IMR-90 (cell line): ENCODE measurements at regions not wholly inside any gene's neighbourhood (a gene's known extent, or its start where the extent isn't known, plus 50 kb on each side); places are given as distances from the start of the nearest gene placed in this dataset.

Source experiments
- ATAC-seq: fragments of 200-7000 bp; cut with Tn5 transposase; 2 replicates; pipeline ENCODE4 v1.9.1; 2020; ENCODE audit warnings: low read depth, mild to moderate bottlenecking, moderate library complexity
- BruUV-seq: library from RNA; stranded (reverse); fragments of 400-500 nt; replicated peaks from 2 replicates; lab custom pipeline; 2021; lab: Mats Ljungman, UMichigan
- CTCF ChIA-PET: fragments of 300-600 bp; formaldehyde crosslinking; extraction: SDS; loops from one replicate; lab custom pipeline; 2021; ENCODE audit warnings: antibody characterized with exemption; lab: Yijun Ruan, JAX
- POLR2A ChIA-PET: fragments of 300-600 bp; sonication (Branson Sonifier 250); formaldehyde crosslinking; loops from one replicate; lab custom pipeline; 2022; ENCODE audit warnings: antibody characterized with exemption; ENCODE audit not compliant: unreplicated experiment; lab: Charles Lee
- DNase-seq: peaks from one replicate; pipeline ENCODE4 v3.0.0; 2013
- H2AFZ ChIP-seq: replicated peaks from 2 replicates; pipeline ENCODE3; 2013; ENCODE audit warnings: low read length, mild to moderate bottlenecking; ENCODE audit not compliant: poor library complexity
- H2AK5ac ChIP-seq: 2 replicates; pipeline ENCODE4 v1.6.1; 2013; ENCODE audit warnings: low read depth, low read length, inconsistent platforms
- H2AK9ac ChIP-seq: replicated peaks from 2 replicates; pipeline ENCODE3; 2013; ENCODE audit warnings: mild to moderate bottlenecking, low read depth, low read length, moderate library complexity; ENCODE audit not compliant: poor library complexity
- H2BK120ac ChIP-seq: 2 replicates; pipeline ENCODE4 v1.6.1; 2013; ENCODE audit warnings: low read depth, low read length, inconsistent platforms
- H2BK15ac ChIP-seq: 3 replicates; pipeline ENCODE4 v1.6.1; 2013; ENCODE audit warnings: low read depth, low read length, inconsistent platforms
- H2BK20ac ChIP-seq: 2 replicates; pipeline ENCODE4 v1.6.1; 2013; ENCODE audit warnings: low read depth, mild to moderate bottlenecking, inconsistent platforms, low read length, moderate library complexity
- H2BK5ac ChIP-seq: 2 replicates; pipeline ENCODE4 v1.6.1; 2013; ENCODE audit warnings: mild to moderate bottlenecking, low read depth, low read length, inconsistent platforms; ENCODE audit not compliant: poor library complexity, severe bottlenecking
- H3K14ac ChIP-seq: replicated peaks from 2 replicates; pipeline ENCODE4 v1.6.1; 2013; ENCODE audit warnings: low read depth, low read length, inconsistent platforms
- H3K18ac ChIP-seq: 2 replicates; pipeline ENCODE4 v1.6.1; 2013; ENCODE audit warnings: low read depth, low read length, control low read depth
- H3K23ac ChIP-seq: 2 replicates; pipeline ENCODE4 v1.6.1; 2013; ENCODE audit warnings: low read depth, low read length, inconsistent platforms
- H3K27ac ChIP-seq: 2 replicates; pipeline ENCODE4 v1.5.1; 2013; ENCODE audit warnings: mild to moderate bottlenecking, control low read depth, low read length; ENCODE audit not compliant: insufficient read depth
- H3K27me3 ChIP-seq: 2 replicates; pipeline ENCODE4 v1.6.1; 2013; ENCODE audit warnings: low read length; ENCODE audit not compliant: control insufficient read depth, insufficient read depth
- H3K36me3 ChIP-seq: 2 replicates; pipeline ENCODE4 v1.6.1; 2013; ENCODE audit warnings: low read length, mixed read lengths; ENCODE audit not compliant: control insufficient read depth, insufficient read depth
- H3K4ac ChIP-seq: 2 replicates; pipeline ENCODE4 v1.6.1; 2013; ENCODE audit warnings: low read depth, low read length, inconsistent platforms
- H3K4me1 ChIP-seq: 2 replicates; pipeline ENCODE4 v1.6.1; 2013; ENCODE audit warnings: low read length, mixed read lengths; ENCODE audit not compliant: control insufficient read depth, insufficient read depth
- H3K4me2 ChIP-seq: 2 replicates; pipeline ENCODE4 v1.6.1; 2013; ENCODE audit warnings: low read depth, mild to moderate bottlenecking, control low read depth, low read length, moderate library complexity
- H3K4me3 ChIP-seq: 2 replicates; pipeline ENCODE4 v1.5.1; 2013; ENCODE audit warnings: low read depth, mild to moderate bottlenecking, control low read depth, low read length, moderate library complexity; ENCODE audit not compliant: insufficient read depth
- H3K56ac ChIP-seq: 2 replicates; pipeline ENCODE4 v1.6.1; 2013; ENCODE audit warnings: low read length, inconsistent platforms; ENCODE audit not compliant: insufficient read depth; ENCODE audit errors: extremely low read depth
- H3K79me1 ChIP-seq, 2 experiments: 2 replicates each; pipeline ENCODE4 v1.6.1; 2013; ENCODE audit warnings: low read length in 2 of 2, inconsistent platforms in 1 of 2, low read depth in 1 of 2
- H3K9ac ChIP-seq: 2 replicates; pipeline ENCODE4 v1.6.1; 2013; ENCODE audit warnings: low read depth, low read length, control low read depth
- H3K9me1 ChIP-seq: 2 replicates; pipeline ENCODE4 v1.6.1; 2013; ENCODE audit warnings: low read length, inconsistent platforms; ENCODE audit not compliant: insufficient read depth
- H3K9me3 ChIP-seq: 2 replicates; pipeline ENCODE4 v1.6.1; 2013; ENCODE audit warnings: low read length; ENCODE audit not compliant: control insufficient read depth, insufficient read depth
- H4K20me1 ChIP-seq: 2 replicates; pipeline ENCODE4 v1.6.1; 2013; ENCODE audit warnings: low read length, inconsistent platforms; ENCODE audit not compliant: insufficient read depth
- H4K5ac ChIP-seq: 2 replicates; pipeline ENCODE4 v1.6.1; 2013; ENCODE audit warnings: mild to moderate bottlenecking, low read depth, low read length, control low read depth
- H4K8ac ChIP-seq, 2 experiments: 2 replicates each; pipeline ENCODE4 v1.6.1; 2013; ENCODE audit warnings: low read depth in 2 of 2, low read length in 2 of 2, control low read depth in 1 of 2, inconsistent platforms in 1 of 2
- H4K91ac ChIP-seq: 2 replicates; pipeline ENCODE4 v1.6.1; 2013; ENCODE audit warnings: low read depth, low read length, inconsistent platforms; ENCODE audit not compliant: insufficient read depth
- BHLHE40 ChIP-seq: fragments of 150-350 bp; IDR thresholded peaks from 2 replicates; pipeline ENCODE4 v1.6.1; 2016; ENCODE audit warnings: mild to moderate bottlenecking, low read depth, low read length
- CEBPB ChIP-seq: IDR thresholded peaks from 2 replicates; pipeline ENCODE4 v1.6.1; 2012; ENCODE audit warnings: low read depth, low read length, improper control_type of control experiment
- CHD1 ChIP-seq: IDR thresholded peaks from 2 replicates; pipeline ENCODE4 v1.6.1; 2012; ENCODE audit warnings: low read depth, low read length, improper control_type of control experiment
- FOS ChIP-seq: fragments of 150-350 bp; IDR thresholded peaks from 2 replicates; pipeline ENCODE4 v1.6.1; 2016; ENCODE audit warnings: low read depth, low read length
- MAFK ChIP-seq: IDR thresholded peaks from 2 replicates; pipeline ENCODE4 v1.6.1; 2012; ENCODE audit warnings: low read depth, low read length, improper control_type of control experiment
- MAZ ChIP-seq: IDR thresholded peaks from 2 replicates; pipeline ENCODE4 v1.6.1; 2012; ENCODE audit warnings: low read depth, mild to moderate bottlenecking, low read length, improper control_type of control experiment, moderate library complexity, borderline replicate concordance
- MXI1 ChIP-seq: IDR thresholded peaks from 2 replicates; pipeline ENCODE4 v1.6.1; 2012; ENCODE audit warnings: low read depth, mild to moderate bottlenecking, low read length, moderate library complexity, borderline replicate concordance
- NFE2L2 ChIP-seq: fragments of 150-350 bp; IDR thresholded peaks from 2 replicates; pipeline ENCODE4 v1.6.1; 2016; ENCODE audit warnings: low read depth, mild to moderate bottlenecking, low read length
- POLR2A ChIP-seq: IDR thresholded peaks from 2 replicates; pipeline ENCODE4 v1.6.1; 2012; ENCODE audit warnings: mild to moderate bottlenecking, low read depth, low read length
- RAD21 ChIP-seq: IDR thresholded peaks from 2 replicates; pipeline ENCODE4 v1.6.1; 2012; ENCODE audit warnings: low read length, improper control_type of control experiment
- RCOR1 ChIP-seq: IDR thresholded peaks from 2 replicates; pipeline ENCODE4 v1.6.1; 2012; ENCODE audit warnings: mild to moderate bottlenecking, low read length, improper control_type of control experiment; ENCODE audit not compliant: insufficient replicate concordance
- SMC3 ChIP-seq: fragments of 150-350 bp; IDR thresholded peaks from 2 replicates; pipeline ENCODE4 v1.6.1; 2016; ENCODE audit warnings: low read depth, mild to moderate bottlenecking, antibody characterized with exemption, low read length, moderate library complexity
- WGBS, 2 experiments: methylation state at CpG; one replicate each; pipeline versions ENCODE4 v1.1.5 to v1.1.7; 2013; ENCODE audit warnings: missing lambda C conversion rate in 2 of 2; ENCODE audit not compliant: insufficient read length in 1 of 2; ENCODE audit errors: extremely low coverage in 2 of 2; 5-methylcytosine and 5-hydroxymethylcytosine counted together
- dilution Hi-C: fragments of 300-500 bp; cut with HindIII; formaldehyde crosslinking; loops from one replicate; pipeline ENCODE4 v1.14.3; 2018; ENCODE audit warnings: low sequenced_read_pairs; ENCODE audit not compliant: unreplicated experiment
- in situ Hi-C: fragments of 300-500 bp; cut with MboI; formaldehyde crosslinking; loops from 3 replicates; pipeline ENCODE4 v1.14.3; 2019; ENCODE audit warnings: low sequenced_read_pairs, inconsistent platforms, mixed read lengths
- intact Hi-C: fragments of 100-400 bp; cut with micrococcal nuclease; formaldehyde crosslinking; loops from 2 replicates; pipeline ENCODE4 v1.10.0; 2022
- TF ChIP-seq, protein P1 (sequence below): fragments of 150-350 bp; IDR thresholded peaks from 2 replicates; pipeline ENCODE4 v1.6.1; 2016; ENCODE audit warnings: low read depth, mild to moderate bottlenecking, low read length, moderate library complexity, borderline replicate concordance
- TF ChIP-seq, protein P2 (sequence below): conservative IDR thresholded peaks from 2 replicates; pipeline ENCODE4 v1.5.1; 2012; ENCODE audit warnings: mild to moderate bottlenecking, low read depth, low read length, improper control_type of control experiment
- TF ChIP-seq, protein P3 (sequence below): fragments of 150-350 bp; IDR thresholded peaks from 2 replicates; pipeline ENCODE4 v1.6.1; 2017; ENCODE audit warnings: mild to moderate bottlenecking, antibody characterized with exemption, low read length, low read depth

DNA sequence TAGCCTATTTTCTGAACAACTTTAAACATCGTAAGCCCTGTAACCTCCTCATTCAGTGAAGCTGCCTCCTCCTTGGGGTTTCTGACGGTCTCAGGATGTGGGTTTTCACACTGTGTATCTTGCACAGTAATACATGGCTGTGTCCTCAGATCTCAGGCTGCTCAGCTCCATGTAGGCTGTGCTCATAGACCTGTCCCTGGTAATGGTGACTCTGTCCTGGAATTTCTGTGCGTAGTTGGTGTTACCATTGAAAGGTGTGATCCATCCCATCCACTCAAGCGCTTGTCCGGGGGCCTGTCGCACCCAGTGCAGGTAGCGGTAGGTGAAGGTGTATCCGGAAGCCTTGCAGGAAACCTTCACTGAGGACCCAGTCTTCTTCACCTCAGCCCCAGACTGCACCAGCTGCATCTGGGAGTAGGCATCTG, 980.5 kb downstream of the TMEM121 start:
- Histone ChIP-seq H4K8ac (no peak overlapping the region), H2BK15ac (no peak overlapping the region), H2AK5ac (no peak overlapping the region), H3K18ac (no peak overlapping the region), H3K23ac (no peak overlapping the region), H3K9ac (no peak overlapping the region), H3K4me3 (no peak overlapping the region), H3K27me3 (no peaks in the 10 kb centered on the region), H3K79me1 (no peaks in the 10 kb centered on the region), H3K9me1 (no peaks in the 10 kb centered on the region), H3K56ac (no peak overlapping the region), H3K4me2 (no peak overlapping the region), H3K27ac (no peak overlapping the region), H2AFZ (no peak overlapping the region), H4K20me1 (no peaks in the 10 kb centered on the region), H3K9me3 (peaks cover 25% of the 10 kb centered on the region), H2AK9ac (no peak overlapping the region), H3K4me1 (no peaks in the 10 kb centered on the region), H2BK5ac (no peak overlapping the region), H3K4ac (no peak overlapping the region), H3K14ac (no peak overlapping the region), H4K5ac (no peak overlapping the region), H2BK20ac (no peak overlapping the region), H3K36me3 (no peaks in the 10 kb centered on the region), H2BK120ac (no peak overlapping the region), H4K91ac (no peak overlapping the region)
- TF ChIP-seq MAFK (no peak), CEBPB (no peak), POLR2A (no peak), FOS (no peak), SMC3 (no peak), BHLHE40 (no peak), RCOR1 (no peak), RAD21 (no peak), NFE2L2 (no peak), CHD1 (no peak), MAZ (no peak), MXI1 (no peak)
- TF ChIP-seq, protein P1, sequence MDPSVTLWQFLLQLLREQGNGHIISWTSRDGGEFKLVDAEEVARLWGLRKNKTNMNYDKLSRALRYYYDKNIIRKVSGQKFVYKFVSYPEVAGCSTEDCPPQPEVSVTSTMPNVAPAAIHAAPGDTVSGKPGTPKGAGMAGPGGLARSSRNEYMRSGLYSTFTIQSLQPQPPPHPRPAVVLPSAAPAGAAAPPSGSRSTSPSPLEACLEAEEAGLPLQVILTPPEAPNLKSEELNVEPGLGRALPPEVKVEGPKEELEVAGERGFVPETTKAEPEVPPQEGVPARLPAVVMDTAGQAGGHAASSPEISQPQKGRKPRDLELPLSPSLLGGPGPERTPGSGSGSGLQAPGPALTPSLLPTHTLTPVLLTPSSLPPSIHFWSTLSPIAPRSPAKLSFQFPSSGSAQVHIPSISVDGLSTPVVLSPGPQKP = no peak
- TF ChIP-seq, protein P2, sequence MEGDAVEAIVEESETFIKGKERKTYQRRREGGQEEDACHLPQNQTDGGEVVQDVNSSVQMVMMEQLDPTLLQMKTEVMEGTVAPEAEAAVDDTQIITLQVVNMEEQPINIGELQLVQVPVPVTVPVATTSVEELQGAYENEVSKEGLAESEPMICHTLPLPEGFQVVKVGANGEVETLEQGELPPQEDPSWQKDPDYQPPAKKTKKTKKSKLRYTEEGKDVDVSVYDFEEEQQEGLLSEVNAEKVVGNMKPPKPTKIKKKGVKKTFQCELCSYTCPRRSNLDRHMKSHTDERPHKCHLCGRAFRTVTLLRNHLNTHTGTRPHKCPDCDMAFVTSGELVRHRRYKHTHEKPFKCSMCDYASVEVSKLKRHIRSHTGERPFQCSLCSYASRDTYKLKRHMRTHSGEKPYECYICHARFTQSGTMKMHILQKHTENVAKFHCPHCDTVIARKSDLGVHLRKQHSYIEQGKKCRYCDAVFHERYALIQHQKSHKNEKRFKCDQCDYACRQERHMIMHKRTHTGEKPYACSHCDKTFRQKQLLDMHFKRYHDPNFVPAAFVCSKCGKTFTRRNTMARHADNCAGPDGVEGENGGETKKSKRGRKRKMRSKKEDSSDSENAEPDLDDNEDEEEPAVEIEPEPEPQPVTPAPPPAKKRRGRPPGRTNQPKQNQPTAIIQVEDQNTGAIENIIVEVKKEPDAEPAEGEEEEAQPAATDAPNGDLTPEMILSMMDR = no peak
- TF ChIP-seq, protein P3, sequence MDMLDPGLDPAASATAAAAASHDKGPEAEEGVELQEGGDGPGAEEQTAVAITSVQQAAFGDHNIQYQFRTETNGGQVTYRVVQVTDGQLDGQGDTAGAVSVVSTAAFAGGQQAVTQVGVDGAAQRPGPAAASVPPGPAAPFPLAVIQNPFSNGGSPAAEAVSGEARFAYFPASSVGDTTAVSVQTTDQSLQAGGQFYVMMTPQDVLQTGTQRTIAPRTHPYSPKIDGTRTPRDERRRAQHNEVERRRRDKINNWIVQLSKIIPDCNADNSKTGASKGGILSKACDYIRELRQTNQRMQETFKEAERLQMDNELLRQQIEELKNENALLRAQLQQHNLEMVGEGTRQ = no peak
- no CpG with 5 or more reads among the region's 8 CpGs for WGBS, 2 experiments
- ATAC-seq (no peak), DNase-seq (no peak)
- no TSS peak for BruUV-seq
- in situ Hi-C loops (no loop called here), dilution Hi-C loops (no loop called here), intact Hi-C loops (no loop called here)
- ChIA-PET POLR2A (no interaction called here), CTCF (no interaction called here)
